Suppressor macrophage treated with lipopolysaccharide for 4 hours (primary cell): ENCODE measurements at regions not wholly inside any gene's neighbourhood (a gene's known extent, or its start where the extent isn't known, plus 50 kb on each side); places are given as distances from the start of the nearest gene placed in this dataset.

ENCODE experiments used
- DNase-seq: peaks from one replicate; pipeline ENCODE4 v3.0.0-alpha.2; 2020

DNA sequence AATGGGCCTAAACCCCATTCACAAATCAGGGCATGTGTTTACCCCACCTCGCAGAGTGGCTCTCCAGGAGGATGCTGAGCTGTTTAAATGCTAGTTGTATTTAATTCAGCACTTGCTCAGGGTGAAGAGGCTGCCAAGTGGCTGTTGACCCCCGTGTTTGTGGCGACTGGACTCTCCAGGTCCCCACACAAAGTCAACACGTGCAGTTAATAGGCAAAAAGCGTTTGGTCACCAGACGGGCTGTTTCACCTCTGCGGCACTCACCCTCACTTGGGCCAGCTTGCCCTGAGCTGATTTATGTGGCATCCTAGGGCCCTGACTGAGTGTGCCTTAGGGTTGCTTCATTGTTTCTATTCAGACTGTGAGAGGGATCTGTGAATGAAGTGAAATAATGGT lies 152.3 kb downstream of the GAS1 start:
- no peak for DNase-seq

DNA sequence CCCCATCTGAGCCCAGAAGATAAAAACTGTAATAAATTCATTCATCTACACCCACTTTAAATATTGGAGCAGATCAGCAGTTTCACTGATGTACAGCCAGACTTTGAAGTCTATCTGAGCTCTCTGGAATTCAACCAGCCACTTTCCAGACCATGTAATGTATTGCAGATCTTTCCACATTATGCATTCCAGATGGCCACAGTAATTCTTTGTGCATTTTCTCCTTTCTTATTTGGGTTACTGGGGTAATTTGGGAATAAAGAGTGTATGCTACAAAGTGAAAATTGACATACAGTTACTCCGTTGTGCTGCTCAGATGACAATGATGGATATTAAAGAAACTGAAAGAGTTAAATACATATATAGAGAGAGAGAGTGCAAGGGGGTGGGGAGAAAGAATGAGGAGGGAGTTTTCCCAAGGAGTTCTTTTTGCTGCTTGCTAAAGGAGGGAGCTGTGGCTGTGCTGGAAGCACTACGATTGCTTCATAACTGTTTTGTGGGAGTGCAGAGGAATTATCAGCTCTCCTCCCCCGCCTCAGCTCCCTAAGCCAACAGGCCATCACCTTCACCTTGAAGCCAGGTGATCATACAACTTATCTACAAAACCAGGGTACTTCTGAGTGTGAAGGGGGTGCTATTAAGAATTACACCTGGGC lies 152.8 kb downstream of the GAS1 start:
- DNase-seq, result no peak

DNA sequence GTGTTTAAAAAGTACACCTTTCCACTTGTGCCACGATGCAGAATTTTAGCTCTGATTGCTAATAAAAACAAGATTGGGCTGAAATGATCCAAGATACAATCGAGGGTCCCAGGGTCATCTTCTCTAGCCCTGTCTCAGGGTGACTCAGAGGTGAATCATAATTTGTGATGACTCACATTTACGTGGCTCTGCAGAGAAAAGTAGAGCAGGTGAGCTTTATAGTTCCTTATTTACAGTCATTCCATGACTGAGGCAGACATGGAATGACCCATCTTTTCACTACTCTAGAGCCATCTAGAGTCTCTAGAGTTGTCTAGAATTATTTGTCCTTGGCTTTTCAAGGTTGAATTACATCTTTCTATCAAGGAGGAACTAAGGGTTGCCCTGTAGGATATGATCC lies 155.2 kb downstream of the GAS1 start:
- no peak for DNase-seq

DNA sequence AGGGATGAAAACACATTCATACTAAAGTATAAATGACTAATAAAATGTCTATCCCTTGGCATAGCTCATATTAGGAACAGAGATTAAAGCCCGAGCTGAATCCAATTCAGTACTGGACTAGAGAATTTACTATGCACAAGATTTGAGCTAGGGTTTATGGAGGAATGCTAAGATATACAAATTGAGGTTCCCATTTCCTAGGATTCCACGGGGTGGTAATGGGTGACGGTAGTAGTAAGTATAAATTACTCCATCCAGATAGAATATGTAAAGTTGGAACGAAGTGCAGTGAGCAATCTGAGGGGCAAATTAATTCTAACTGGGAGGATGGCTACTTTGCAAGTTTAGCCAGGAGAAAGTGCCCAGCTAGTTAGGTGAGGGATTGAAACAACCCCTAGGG lies 156.5 kb downstream of the GAS1 start:
- DNase-seq, result no peak

DNA sequence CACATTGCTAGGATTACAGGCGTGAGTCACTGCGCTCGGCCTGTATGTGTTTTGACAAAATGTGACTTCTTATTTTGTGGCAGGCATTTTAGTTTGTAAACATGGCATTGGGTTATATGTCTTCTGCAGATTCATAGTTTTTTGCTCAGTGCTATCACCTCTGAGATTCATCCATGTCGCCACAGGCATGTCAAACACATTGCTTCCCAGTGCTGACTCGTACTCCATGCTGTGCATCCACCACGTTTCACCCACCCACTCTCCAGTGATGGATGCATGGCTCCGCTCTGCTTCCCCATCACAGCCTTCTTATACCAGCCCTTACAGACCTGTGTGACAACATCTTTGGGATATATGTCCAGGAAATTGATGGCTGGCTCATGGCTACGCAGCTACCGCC lies 158.8 kb downstream of the GAS1 start:
- DNase-seq, result no peak

DNA sequence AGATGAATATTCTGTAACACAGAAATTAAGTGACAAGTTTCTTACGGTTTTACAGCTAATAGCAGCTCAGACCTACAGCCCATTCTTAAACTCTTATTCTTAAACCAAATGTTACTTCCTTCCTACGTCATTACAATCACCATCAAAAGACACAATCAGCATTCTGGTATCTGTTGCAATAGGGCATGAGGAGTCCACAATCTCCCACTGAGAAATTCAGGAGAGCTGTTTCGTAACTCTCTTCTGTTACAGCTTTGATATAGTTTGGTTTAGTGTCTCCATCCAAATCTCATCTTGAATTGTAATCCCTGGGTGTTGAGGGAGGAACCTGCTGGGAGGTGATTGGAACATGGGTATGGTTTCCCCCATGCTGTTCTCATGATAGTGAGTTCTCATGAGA lies 163.4 kb downstream of the GAS1 start:
- DNase-seq, result peak; percentile 70

DNA sequence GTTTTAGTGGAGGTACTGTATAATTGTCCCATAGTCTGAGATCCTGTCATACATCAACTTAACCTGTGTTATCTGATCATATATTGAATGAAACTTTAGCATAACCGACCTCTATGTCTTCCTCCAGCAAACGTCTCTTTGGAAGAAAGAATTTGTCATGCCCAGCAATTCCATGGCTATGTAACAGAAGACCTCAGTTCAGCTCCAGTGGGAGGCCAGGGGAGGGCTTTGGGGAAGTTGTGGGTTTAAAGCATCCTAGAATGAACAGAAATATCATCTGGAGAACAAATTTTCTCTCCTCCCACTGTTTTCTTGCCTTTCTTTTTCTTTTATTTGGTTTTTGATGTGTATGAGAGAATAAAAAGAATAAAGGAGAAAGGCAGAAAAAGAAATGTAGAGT lies 164.5 kb downstream of the GAS1 start:
- no peak for DNase-seq

DNA sequence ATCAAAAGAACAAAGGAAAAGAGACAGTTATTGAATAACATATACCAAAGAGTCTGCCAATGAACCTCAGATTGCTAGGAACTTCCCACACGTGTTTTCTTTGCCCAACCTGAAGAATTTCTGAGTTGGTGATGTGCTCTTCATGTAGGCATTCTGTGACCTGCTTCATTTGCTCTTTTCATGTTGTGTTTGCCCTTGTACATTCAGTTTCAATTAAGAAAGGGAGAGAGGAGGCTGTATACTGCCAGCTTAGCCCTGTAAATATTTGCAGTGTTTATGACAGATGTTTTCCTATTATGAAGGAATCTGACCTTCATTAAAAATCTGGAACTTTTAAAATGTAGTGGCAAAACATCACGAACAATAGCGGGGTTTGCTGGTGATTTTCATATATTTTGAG lies 168.5 kb downstream of the GAS1 start:
- DNase-seq, result no peak

DNA sequence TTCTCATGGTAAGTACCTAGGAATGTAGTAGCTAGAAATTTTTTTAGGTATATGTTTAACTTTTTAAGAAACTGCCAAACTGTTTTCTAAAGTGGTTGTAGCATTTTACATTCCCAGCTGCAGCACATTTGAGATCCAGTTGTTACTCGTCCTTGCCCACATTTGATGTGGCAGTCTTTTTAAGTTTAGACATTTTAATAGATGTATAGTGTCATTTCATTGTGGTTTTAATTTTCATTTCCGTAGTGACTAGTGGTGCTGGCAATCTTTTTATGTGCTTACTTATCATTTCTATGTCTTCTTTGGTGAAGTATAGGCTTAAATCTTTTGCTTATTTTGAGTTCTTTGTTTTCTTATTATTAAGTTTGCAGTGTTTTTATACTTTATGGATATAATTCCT lies 171.6 kb downstream of the GAS1 start:
- no peak for DNase-seq

DNA sequence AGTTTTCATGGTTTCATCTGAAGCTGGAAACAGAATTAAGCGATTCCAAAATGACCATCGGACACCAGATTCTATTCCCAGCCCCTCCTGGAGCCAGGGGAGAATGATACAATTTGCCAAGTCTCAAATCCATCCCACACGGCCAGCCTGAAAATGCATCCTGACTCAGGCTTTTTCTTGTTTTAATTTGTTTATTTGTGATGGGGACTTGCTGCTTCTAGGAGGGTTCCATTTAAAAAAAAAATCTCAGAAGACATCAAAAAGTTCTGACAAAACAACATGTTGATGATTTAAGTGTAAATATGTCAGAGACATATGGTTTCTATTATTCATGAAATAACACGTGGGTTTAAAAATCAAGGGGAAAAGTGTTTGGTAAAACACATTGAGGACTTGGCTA lies 173.2 kb downstream of the GAS1 start:
- no peak for DNase-seq

DNA sequence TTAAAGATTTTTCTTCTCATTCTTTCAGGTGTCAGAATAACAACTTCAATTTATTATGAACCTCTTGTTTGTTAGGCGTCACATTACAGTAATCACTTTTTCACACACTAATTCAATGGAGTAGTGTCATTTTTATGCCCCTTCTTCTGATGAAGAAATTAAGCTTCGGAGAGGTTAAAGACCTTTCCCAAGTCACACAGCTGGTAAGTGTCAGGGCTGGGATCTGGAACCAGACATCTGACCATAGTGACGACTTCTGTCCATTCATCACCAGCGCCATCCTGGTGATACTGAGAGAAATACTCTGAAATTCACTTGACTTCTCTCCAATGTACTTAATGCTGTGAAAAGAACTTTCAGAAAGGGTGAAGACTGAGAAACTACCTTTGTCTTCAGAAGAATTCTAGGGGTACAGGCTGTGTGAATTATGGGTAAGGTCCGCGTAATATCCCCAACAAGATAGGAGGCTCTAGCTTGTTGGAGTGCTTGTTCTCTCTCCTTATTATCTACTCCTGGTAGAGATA lies 173.8 kb downstream of the GAS1 start:
- no peak for DNase-seq

DNA sequence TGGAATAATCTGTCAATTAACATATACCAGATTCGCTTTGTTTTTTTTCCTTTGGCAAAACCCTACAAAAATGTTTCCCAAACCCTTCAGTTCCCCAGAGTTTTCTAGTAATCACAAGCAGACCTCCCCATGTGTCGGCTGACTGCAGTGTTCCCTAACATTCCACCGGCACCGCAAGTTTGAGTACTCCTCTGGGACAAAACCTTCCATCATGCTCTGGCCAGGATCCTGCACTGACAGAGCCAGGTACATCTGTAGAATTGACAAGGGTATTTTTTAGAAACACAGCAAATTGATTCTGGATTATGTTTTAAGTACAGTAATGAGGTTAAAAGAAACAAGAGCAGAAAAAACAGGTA lies 174.7 kb downstream of the GAS1 start:
- no peak for DNase-seq

DNA sequence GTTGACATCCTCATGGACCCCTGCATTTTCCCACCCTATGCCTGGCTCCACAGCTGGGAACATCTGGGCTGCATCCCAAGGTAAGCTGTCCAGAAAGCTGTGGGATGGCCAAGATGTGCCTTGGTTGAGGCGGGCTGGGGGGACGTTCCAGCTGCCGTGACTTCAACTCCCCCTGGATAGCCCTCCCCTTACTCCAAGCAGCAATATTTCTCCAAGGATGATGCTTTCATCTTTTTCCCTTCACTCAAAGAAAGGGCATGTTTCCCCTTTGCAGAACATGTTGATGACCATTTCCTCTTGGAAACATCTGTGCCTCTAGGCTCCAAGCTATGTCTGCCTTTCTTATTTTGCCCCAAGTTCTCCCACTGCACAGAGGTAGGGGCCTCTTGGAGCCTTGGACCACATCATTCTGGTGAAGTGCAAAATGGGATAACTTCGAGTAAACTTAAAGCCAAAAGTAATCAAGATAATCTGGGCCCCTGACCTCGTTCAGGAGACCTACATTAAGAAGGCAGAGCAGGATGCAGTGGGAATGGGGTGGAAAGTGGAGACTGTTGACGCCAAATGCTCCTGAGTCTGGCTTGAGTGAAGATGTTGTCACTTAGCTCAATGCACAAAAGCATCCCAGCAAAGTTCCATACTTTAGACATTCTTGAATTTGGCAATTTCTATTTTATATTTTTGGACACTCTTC lies 175.2 kb downstream of the GAS1 start:
- no peak for DNase-seq

DNA sequence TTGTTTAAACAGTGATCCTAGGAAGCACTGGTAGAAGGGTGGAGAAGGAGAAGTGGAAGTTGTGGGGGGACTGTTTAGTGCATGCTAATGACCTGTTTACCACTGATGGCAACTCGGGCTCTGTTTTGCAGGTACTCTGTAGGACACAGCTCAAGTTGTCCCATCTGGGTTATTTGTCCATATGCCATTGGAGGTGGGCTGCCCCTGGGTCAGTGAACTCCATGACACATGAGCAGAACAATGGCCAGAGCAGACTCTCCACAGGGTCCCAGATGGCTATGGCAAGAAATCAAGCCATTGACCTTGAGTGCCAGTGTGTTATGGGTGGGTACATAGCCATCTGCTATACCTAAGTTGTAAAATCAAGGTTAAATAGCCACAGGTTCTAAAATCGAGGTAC lies 175.9 kb downstream of the GAS1 start:
- DNase-seq, result no peak

DNA sequence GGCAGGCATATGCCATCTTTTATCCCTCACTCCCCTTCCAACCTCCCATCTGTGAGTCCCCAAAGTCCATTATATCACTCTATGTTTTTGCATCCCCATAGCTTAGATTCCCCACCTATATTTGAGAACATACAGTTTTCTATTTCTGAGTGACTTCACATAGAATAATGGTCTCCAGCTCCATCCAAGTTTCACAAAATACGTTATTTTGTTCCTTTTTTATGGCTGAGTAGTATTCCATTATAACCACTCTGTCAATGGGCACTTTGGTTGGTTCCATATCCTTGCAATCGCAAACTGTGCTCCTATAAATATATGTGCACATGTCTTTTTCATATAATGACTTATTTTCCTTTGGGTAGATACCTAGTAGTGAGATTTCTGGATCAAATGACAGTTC lies 178.6 kb downstream of the GAS1 start:
- DNase-seq, result no peak

DNA sequence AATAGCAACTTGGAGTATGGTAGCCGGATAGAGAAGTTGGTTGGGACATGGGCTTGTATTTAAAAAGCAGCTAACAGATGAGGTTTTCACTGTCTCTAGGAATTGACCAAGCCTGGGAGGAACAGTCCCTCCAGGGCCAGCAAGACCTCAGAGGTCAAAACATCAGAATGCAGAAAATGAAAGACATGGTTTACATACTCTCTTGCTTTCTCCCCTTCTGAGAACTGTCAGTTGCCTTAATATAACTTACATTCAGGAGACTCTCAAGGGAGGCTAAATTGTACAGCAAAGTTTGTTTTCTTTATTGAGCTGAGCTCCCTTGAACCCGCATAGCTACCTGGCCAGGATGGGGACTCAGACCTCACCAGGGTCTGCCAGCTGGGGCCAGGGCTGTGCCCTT lies 179.3 kb downstream of the GAS1 start:
- no peak for DNase-seq

DNA sequence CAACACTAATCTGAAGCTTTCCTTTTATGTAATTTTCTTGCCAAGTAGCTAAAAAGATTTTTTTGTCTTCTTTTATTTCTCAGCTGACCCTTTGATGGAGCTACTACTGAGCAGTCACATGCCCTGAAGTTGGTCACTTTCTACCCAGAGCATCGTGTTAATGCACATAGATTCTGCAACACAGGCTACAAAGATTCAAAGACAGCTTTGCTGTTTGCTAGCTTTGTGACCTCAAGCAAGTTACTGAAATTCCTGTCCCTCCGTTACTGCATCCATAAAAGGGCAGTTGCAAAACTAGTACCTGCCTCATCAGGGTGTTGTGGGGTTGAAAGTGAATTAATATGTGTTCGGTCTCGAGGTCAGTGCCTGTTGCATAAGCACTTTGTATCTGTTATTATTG lies 179.9 kb downstream of the GAS1 start:
- no peak for DNase-seq

DNA sequence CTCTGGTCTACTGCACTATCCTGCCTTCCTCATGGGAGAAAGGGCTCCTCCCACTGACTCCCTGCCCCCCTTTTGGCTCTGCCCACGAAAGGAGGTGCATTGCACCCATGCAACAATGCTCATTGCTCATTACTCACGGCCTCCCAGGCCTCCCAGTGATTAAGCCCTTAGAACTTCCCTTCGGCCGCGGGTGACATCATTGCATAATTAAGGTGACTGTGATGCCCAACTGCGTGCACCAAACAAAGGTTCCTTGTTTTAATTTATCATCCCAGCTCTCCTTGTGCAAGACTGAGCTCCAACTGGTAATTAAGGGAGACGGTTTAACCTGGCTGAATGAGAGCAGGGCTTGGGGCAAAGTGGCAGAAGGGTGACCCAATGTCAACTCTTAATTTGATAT lies 180.4 kb downstream of the GAS1 start:
- peak; percentile 94 for DNase-seq

DNA sequence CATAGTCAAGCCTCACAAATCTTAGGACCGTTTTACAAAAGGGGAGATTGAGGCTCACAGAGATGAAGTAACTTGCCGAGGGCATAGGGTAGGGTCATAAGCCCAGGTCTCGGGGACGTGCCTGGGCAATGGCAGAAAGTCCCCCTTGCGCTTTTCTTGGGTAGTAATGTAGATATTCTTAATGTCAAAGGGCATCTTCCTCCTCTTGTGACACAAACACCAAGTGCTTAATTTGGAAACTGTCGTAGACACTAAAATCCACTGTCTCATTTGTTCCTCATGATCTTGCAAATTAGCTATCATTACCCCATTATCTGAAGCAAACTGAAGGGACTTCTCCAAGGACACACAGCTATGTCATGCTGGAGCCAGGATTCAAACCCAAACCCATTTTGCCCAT lies 180.8 kb downstream of the GAS1 start:
- no peak for DNase-seq

DNA sequence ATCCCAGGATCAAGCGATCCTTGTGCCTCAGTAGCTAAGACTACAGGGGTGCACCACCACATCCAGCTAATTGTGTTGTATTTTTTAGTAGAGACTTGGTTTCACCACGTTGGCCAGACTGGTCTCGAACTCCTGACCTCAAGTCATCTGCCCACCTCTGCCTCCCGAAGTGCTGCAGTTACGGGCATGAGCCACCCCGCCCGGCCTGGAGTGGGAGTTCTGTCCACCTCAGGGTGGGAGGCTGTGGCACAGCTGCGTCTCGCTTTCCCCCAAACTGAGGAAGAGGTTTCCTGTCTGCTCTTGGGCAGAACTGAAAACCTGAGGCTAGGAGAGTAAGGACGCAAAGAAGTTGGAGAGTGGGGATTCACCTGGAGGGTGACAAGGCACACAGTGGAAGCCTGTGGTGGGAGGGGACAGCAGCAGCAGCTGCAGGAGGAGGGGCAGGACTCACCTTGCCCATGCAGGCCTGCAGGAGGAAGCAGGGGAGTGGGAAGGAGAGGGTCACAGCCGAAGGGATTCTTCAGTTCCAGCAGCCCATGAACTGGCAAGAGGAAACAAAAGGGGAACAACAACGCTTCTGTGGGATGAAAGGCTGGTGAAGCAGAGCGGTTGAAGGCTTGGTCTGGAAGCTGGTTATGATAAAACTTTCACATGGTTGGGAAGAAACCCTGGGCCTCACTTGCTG lies 181.4 kb downstream of the GAS1 start:
- peak; percentile 53 for DNase-seq

DNA sequence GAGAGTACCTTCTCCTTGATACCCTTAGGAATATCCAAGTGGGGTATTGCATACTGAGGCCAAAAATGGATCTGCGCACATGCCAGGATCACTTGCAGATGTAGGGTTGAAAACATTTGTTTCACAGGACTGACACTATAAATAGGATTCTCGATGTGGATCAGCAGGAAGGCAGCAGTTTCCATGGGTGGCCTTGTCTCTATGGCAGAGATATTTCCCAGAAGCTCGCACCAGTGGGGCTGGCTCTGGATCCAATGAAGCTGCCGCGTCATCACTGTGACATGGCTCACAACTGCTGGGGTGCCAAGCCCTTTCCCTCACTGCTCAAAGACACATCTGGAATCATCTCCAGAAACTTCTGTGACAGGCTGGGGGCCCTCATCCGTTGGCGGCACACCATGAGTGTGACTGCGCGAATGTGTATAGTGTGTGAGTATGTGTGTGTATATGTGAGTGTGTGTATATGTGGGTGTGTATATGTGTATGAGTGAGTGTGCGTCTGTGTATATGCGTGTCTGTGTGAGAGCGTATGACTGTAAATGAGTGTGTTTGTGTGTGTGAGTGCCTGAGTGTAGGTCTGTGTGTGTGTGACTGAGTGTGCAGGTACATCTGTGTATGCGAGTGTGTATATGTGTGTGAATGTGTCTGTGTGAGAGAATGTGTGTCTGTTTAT lies 182.5 kb downstream of the GAS1 start:
- DNase-seq, result no peak

DNA sequence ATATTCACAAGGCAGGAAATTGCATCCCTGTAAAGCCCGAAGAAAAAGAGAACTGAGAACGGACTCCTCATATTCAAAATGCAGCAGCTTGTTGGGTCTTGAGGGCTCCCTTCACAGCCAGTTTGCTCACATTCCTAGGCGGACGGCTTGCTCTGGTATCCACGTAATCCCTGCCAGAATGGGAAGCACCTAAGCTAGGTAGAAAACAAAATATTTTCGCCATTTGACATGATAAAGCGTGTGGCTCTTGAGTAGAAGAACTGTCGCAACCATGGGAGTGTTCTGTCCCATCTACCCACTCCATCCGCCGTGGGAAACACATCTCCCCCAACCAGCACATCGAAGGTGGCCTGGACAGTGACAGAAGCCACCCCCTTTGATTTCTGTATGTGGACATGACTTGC lies 183.1 kb downstream of the GAS1 start:
- DNase-seq, result peak; percentile 73

DNA sequence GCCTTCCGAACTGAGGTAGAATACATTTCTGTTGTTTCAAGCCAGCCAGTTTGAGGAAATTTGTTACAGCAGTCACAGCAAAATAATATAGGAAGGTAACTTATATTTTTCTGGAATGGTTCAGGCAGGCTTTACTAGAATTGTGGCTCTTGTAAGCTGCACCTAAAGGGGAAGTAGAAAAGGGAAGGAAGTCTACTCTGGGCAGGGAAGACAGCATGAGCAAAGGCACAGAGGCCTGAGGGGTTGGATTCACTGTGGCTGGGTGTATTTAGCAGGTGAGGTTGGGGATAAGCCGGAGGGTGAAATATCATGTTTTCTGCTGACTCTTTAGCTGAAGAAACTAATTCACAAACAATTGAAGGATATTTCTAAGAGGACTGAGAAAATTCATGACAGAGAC lies 183.5 kb downstream of the GAS1 start:
- peak; percentile 62 for DNase-seq

DNA sequence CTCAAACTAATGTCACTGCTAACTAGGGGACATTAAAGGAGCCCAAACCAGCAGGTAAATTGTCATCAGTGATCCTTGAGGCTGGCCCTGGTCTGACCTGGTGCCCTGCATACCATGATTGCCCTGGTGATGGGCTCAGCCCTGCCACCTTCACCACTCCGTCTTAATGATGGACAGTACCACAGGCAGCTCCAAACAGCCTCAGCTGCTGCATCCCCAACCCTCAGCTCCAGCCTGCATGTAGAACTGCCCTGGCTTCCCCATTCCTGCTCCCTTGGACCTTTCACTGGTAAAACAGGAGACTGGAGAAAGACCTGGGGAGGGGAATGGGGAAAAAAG lies 190.0 kb downstream of the GAS1 start:
- no peak for DNase-seq
